ENCODE measurements at regions not wholly inside any gene's neighbourhood (a gene's known extent, or its start where the extent isn't known, plus 50 kb on each side); places are given as distances from the start of the nearest gene placed in this dataset.

DNA sequence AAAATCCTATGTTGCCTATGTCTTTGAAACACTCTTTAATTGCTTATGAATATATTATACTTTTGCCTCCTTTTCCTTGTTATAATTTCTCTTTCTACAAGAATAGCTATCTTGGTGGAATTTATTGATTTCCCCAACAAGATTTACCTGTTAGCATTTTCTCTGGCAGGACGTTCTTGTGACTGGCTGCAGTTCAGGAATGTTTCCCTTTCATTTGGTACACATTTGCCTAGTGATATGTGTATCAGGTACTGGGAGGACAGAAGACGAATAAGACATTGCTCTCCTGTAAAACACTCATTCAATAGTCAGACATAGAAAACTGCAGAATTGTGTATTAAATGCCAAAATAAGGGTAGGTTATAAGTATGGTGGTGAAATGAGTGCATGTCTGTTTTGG, 279.9 kb downstream of the FAT3 start (continued):
- TF ChIP-seq BCL6 (CRISPR knock-in tag; IDR thresholded peaks at IDR 0.05) (no peak), KLF13 (tag; IDR thresholded peaks at IDR 0.05; ENCODE audit: borderline replicate concordance, low read depth) (no peak), ZNF699 (CRISPR knock-in tag; IDR thresholded peaks at IDR 0.05; ENCODE audit: insufficient replicate concordance) (no peak), FOXA3 (CRISPR knock-in tag; conservative IDR thresholded peaks at IDR 0.05 in 1 of 2, IDR thresholded peaks at IDR 0.05 in 1 of 2) (no peak)
- TF ChIP-seq, protein P1, sequence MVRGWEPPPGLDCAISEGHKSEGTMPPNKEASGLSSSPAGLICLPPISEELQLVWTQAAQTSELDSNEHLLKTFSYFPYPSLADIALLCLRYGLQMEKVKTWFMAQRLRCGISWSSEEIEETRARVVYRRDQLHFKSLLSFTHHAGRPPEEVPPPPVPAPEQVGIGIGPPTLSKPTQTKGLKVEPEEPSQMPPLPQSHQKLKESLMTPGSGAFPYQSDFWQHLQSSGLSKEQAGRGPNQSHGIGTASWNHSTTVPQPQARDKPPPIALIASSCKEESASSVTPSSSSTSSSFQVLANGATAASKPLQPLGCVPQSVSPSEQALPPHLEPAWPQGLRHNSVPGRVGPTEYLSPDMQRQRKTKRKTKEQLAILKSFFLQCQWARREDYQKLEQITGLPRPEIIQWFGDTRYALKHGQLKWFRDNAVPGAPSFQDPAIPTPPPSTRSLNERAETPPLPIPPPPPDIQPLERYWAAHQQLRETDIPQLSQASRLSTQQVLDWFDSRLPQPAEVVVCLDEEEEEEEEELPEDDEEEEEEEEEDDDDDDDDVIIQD (CRISPR knock-in tag; IDR thresholded peaks at IDR 0.05): no peak
- TF ChIP-seq, protein P2, sequence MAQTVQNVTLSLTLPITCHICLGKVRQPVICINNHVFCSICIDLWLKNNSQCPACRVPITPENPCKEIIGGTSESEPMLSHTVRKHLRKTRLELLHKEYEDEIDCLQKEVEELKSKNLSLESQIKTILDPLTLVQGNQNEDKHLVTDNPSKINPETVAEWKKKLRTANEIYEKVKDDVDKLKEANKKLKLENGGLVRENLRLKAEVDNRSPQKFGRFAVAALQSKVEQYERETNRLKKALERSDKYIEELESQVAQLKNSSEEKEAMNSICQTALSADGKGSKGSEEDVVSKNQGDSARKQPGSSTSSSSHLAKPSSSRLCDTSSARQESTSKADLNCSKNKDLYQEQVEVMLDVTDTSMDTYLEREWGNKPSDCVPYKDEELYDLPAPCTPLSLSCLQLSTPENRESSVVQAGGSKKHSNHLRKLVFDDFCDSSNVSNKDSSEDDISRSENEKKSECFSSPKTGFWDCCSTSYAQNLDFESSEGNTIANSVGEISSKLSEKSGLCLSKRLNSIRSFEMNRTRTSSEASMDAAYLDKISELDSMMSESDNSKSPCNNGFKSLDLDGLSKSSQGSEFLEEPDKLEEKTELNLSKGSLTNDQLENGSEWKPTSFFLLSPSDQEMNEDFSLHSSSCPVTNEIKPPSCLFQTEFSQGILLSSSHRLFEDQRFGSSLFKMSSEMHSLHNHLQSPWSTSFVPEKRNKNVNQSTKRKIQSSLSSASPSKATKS (CRISPR knock-in tag; IDR thresholded peaks at IDR 0.05): no peak
- TF ChIP-seq, protein P3, sequence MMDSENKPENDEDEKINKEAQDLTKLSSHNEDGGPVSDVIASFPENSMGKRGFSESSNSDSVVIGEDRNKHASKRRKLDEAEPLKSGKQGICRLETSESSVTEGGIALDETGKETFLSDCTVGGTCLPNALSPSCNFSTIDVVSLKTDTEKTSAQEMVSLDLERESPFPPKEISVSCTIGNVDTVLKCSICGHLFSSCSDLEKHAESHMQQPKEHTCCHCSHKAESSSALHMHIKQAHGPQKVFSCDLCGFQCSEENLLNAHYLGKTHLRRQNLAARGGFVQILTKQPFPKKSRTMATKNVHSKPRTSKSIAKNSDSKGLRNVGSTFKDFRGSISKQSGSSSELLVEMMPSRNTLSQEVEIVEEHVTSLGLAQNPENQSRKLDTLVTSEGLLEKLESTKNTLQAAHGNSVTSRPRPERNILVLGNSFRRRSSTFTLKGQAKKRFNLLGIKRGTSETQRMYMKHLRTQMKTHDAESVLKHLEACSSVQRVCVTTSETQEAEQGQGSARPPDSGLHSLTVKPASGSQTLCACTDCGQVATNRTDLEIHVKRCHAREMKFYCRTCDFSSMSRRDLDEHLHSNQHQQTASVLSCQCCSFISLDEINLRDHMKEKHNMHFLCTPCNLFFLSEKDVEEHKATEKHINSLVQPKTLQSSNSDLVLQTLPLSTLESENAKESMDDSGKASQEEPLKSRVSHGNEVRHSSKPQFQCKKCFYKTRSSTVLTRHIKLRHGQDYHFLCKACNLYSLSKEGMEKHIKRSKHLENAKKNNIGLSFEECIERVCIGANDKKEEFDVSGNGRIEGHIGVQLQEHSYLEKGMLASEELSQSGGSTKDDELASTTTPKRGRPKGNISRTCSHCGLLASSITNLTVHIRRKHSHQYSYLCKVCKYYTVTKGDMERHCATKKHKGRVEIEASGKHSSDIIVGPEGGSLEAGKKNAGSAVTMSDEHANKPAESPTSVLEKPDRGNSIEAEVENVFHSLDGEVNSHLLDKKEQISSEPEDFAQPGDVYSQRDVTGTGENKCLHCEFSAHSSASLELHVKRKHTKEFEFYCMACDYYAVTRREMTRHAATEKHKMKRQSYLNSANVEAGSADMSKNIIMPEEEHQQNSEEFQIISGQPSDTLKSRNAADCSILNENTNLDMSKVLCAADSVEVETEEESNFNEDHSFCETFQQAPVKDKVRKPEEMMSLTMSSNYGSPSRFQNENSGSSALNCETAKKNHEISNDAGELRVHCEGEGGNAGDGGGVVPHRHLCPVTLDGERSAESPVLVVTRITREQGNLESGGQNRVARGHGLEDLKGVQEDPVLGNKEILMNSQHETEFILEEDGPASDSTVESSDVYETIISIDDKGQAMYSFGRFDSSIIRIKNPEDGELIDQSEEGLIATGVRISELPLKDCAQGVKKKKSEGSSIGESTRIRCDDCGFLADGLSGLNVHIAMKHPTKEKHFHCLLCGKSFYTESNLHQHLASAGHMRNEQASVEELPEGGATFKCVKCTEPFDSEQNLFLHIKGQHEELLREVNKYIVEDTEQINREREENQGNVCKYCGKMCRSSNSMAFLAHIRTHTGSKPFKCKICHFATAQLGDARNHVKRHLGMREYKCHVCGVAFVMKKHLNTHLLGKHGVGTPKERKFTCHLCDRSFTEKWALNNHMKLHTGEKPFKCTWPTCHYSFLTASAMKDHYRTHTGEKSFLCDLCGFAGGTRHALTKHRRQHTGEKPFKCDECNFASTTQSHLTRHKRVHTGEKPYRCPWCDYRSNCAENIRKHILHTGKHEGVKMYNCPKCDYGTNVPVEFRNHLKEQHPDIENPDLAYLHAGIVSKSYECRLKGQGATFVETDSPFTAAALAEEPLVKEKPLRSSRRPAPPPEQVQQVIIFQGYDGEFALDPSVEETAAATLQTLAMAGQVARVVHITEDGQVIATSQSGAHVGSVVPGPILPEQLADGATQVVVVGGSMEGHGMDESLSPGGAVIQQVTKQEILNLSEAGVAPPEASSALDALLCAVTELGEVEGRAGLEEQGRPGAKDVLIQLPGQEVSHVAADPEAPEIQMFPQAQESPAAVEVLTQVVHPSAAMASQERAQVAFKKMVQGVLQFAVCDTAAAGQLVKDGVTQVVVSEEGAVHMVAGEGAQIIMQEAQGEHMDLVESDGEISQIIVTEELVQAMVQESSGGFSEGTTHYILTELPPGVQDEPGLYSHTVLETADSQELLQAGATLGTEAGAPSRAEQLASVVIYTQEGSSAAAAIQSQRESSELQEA (IDR thresholded peaks at IDR 0.05; ENCODE audit: low read depth): no peak
- TF ChIP-seq, protein P4, sequence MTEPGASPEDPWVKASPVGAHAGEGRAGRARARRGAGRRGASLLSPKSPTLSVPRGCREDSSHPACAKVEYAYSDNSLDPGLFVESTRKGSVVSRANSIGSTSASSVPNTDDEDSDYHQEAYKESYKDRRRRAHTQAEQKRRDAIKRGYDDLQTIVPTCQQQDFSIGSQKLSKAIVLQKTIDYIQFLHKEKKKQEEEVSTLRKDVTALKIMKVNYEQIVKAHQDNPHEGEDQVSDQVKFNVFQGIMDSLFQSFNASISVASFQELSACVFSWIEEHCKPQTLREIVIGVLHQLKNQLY (CRISPR knock-in tag; conservative IDR thresholded peaks at IDR 0.05): no peak

Data from K562 (cell line).